ENCODE measurements at regions not wholly inside any gene's neighbourhood (a gene's known extent, or its start where the extent isn't known, plus 50 kb on each side); places are given as distances from the start of the nearest gene placed in this dataset.

- TF ChIP-seq CTCF (IDR thresholded peaks at IDR 0.05; ENCODE audit: unreplicated experiment), result no peak
- no TSS peak for BruUV-seq (replicated peaks)
- intact Hi-C loops (cut with micrococcal nuclease; ENCODE audit: unreplicated experiment), result no loop called here
- Mint-ChIP-seq H3K36me3 (ENCODE audit: insufficient read depth, unreplicated experiment) (no peaks in the 10 kb centered on the region), H3K9me3 (ENCODE audit: low read depth, unreplicated experiment) (no peaks in the 10 kb centered on the region), H3K4me1 (ENCODE audit: low read depth, unreplicated experiment) (peaks cover 16% of the 10 kb centered on the region), H3K27ac (ENCODE audit: unreplicated experiment) (no peak overlapping the region), H3K27me3 (ENCODE audit: unreplicated experiment) (no peaks in the 10 kb centered on the region), H3K4me3 (ENCODE audit: low read depth, unreplicated experiment) (no peak overlapping the region)
- no peak for DNase-seq
- CTCF ChIA-PET, result interaction anchor here (1.0 kb wide), 1 partner anchor 437 kb away, joined by 4 read pairs; no protein-coding TSS in a partner anchor
These were observed 53.6 kb upstream of the BCL2L14 start for GRCh38 chr12:12017135-12017581.

- H3K4me3 Mint-ChIP-seq (ENCODE audit: low read depth, unreplicated experiment), result no peak overlapping the region
- no peak for TF ChIP-seq CTCF (IDR thresholded peaks at IDR 0.05; ENCODE audit: unreplicated experiment)
- no peaks in the 10 kb centered on the region for H3K36me3 Mint-ChIP-seq (ENCODE audit: insufficient read depth, unreplicated experiment)
- H3K27ac Mint-ChIP-seq (ENCODE audit: unreplicated experiment), result no peak overlapping the region
- no peak for DNase-seq
- H3K4me1 Mint-ChIP-seq (ENCODE audit: low read depth, unreplicated experiment), result peaks cover 16% of the 10 kb centered on the region
- BruUV-seq (replicated peaks), result no TSS peak
- intact Hi-C loops (cut with micrococcal nuclease; ENCODE audit: unreplicated experiment), result no loop called here
- no peaks in the 10 kb centered on the region for H3K9me3 Mint-ChIP-seq (ENCODE audit: low read depth, unreplicated experiment)
- CTCF ChIA-PET, result interaction anchor here (1.0 kb wide), 1 partner anchor 438 kb away, joined by 4 read pairs; no protein-coding TSS in a partner anchor
- H3K27me3 Mint-ChIP-seq (ENCODE audit: unreplicated experiment), result no peaks in the 10 kb centered on the region
These were observed 52.9 kb upstream of the BCL2L14 start for GRCh38 chr12:12017798-12018197.

GRCh38 chr12:12018454-12018853 is 52.3 kb upstream of the BCL2L14 start:
- Mint-ChIP-seq H3K4me1 (ENCODE audit: low read depth, unreplicated experiment) (peaks cover 16% of the 10 kb centered on the region), H3K9me3 (ENCODE audit: low read depth, unreplicated experiment) (no peaks in the 10 kb centered on the region), H3K27me3 (ENCODE audit: unreplicated experiment) (no peaks in the 10 kb centered on the region), H3K27ac (ENCODE audit: unreplicated experiment) (peak overlapping the region; percentile 63), H3K36me3 (ENCODE audit: insufficient read depth, unreplicated experiment) (no peaks in the 10 kb centered on the region), H3K4me3 (ENCODE audit: low read depth, unreplicated experiment) (no peak overlapping the region)
- CTCF ChIA-PET, result no interaction called here
- DNase-seq, result no peak
- BruUV-seq (replicated peaks), result no TSS peak
- TF ChIP-seq CTCF (IDR thresholded peaks at IDR 0.05; ENCODE audit: unreplicated experiment), result no peak
- intact Hi-C loops (cut with micrococcal nuclease; ENCODE audit: unreplicated experiment), result no loop called here

- intact Hi-C loops (cut with micrococcal nuclease; ENCODE audit: unreplicated experiment), result no loop called here
- Mint-ChIP-seq H3K27ac (ENCODE audit: unreplicated experiment) (no peak overlapping the region), H3K4me1 (ENCODE audit: low read depth, unreplicated experiment) (peaks cover 22% of the 10 kb centered on the region), H3K27me3 (ENCODE audit: unreplicated experiment) (no peaks in the 10 kb centered on the region), H3K9me3 (ENCODE audit: low read depth, unreplicated experiment) (no peaks in the 10 kb centered on the region), H3K36me3 (ENCODE audit: insufficient read depth, unreplicated experiment) (no peaks in the 10 kb centered on the region), H3K4me3 (ENCODE audit: low read depth, unreplicated experiment) (no peak overlapping the region)
- no peak for TF ChIP-seq CTCF (IDR thresholded peaks at IDR 0.05; ENCODE audit: unreplicated experiment)
- BruUV-seq (replicated peaks), result no TSS peak
- CTCF ChIA-PET, result no interaction called here
- no peak for DNase-seq
These were observed 50.9 kb upstream of the BCL2L14 start for GRCh38 chr12:12019881-12020280.
